Keratinocyte (primary cell): ENCODE measurements at regions not wholly inside any gene's neighbourhood (a gene's known extent, or its start where the extent isn't known, plus 50 kb on each side); places are given as distances from the start of the nearest gene placed in this dataset.

Source experiments
- EZH2 ChIP-seq: IDR thresholded peaks from one replicate; pipeline ENCODE4 v1.6.1; 2012; ENCODE audit warnings: inconsistent platforms, mild to moderate bottlenecking, low read length, moderate library complexity
- TF ChIP-seq, protein P1 (sequence below), 3 experiments: IDR thresholded peaks in 1 of 3; conservative IDR thresholded peaks in 1 of 3; optimal IDR thresholded peaks in 1 of 3; 2 replicates in 2 of 3; 3 replicates in 1 of 3; pipeline versions ENCODE3 to v1.5.1; 2011; ENCODE audit warnings: low read length in 3 of 3, mild to moderate bottlenecking in 3 of 3, moderate library complexity in 2 of 3, control low read depth in 1 of 3, inconsistent platforms in 1 of 3; ENCODE audit not compliant: insufficient read depth in 2 of 3; ENCODE audit errors: extremely low read depth in 1 of 3

DNA sequence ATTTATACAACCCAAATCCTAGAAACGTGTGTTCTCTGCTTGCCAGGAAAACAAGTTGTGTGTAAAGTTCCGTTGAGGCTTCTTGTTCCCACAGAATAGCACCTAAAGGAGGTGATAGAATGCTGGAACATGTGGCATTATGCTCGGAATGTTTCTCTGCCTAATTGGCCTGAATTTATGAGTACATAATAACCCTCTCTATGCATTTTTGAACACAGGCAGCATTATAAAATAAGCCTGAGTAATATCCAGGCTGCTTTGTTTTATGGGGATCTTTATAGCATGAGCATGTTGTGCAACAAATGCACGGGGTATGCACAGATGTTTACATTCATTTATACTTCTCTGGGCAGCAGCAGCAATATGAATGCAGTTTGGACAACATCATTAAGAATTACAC is 385.7 kb downstream of the MBD2 start:
- TF ChIP-seq, protein P1, sequence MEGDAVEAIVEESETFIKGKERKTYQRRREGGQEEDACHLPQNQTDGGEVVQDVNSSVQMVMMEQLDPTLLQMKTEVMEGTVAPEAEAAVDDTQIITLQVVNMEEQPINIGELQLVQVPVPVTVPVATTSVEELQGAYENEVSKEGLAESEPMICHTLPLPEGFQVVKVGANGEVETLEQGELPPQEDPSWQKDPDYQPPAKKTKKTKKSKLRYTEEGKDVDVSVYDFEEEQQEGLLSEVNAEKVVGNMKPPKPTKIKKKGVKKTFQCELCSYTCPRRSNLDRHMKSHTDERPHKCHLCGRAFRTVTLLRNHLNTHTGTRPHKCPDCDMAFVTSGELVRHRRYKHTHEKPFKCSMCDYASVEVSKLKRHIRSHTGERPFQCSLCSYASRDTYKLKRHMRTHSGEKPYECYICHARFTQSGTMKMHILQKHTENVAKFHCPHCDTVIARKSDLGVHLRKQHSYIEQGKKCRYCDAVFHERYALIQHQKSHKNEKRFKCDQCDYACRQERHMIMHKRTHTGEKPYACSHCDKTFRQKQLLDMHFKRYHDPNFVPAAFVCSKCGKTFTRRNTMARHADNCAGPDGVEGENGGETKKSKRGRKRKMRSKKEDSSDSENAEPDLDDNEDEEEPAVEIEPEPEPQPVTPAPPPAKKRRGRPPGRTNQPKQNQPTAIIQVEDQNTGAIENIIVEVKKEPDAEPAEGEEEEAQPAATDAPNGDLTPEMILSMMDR (optimal IDR thresholded peaks at IDR 0.05 in 1 of 3, IDR thresholded peaks at IDR 0.05 in 1 of 3, conservative IDR thresholded peaks at IDR 0.05 in 1 of 3; ENCODE audit: extremely low read depth in 1 of 3, insufficient read depth in 2 of 3, low read length in 3 of 3): no peak
- no peak for TF ChIP-seq EZH2
